Hematopoietic multipotent progenitor cell treated with erythropoietin and hydrocortisone succinate and interleukin-3 and kit ligand, for 15 days (in vitro differentiated cells): ENCODE measurements at regions not wholly inside any gene's neighbourhood (a gene's known extent, or its start where the extent isn't known, plus 50 kb on each side); places are given as distances from the start of the nearest gene placed in this dataset.

Experiments used
- DNase-seq: peaks from one replicate; pipeline ENCODE4 v3.0.0-alpha.2; 2015; ENCODE audit warnings: low spot score

GRCh38 chr1:201656311-201657032 is 117.5 kb downstream of the NAV1 start:
- DNase-seq, result no peak

GRCh38 chr1:201659572-201659971 is 120.6 kb downstream of the NAV1 start:
- no peak for DNase-seq

GRCh38 chr1:201660931-201661822 is 122.2 kb downstream of the NAV1 start:
- DNase-seq, result no peak

GRCh38 chr1:201661823-201662359 is 123.0 kb downstream of the NAV1 start:
- no peak for DNase-seq

- no peak for DNase-seq
Observed at GRCh38 chr1:201662646-201663045, 123.7 kb downstream of the NAV1 start.

- no peak for DNase-seq
Observed at GRCh38 chr1:201663491-201664113, 124.7 kb downstream of the NAV1 start.

- no peak for DNase-seq
Observed at GRCh38 chr1:201665036-201665435, 126.1 kb downstream of the NAV1 start.

- DNase-seq, result no peak
Observed at GRCh38 chr1:201666102-201666501, 127.2 kb downstream of the NAV1 start.

- no peak for DNase-seq
Observed at GRCh38 chr1:201666645-201667044, 127.7 kb downstream of the NAV1 start.

- no peak for DNase-seq
Observed at GRCh38 chr1:201667479-201667878, 128.6 kb downstream of the NAV1 start.

- no peak for DNase-seq
Observed at GRCh38 chr1:201670517-201670916, 131.6 kb downstream of the NAV1 start.

- no peak for DNase-seq
Observed at GRCh38 chr1:201672685-201673084, 133.8 kb downstream of the NAV1 start.

- DNase-seq, result no peak
Observed at GRCh38 chr1:201673093-201673492, 134.2 kb downstream of the NAV1 start.

GRCh38 chr1:201673915-201674314 is 135.0 kb downstream of the NAV1 start:
- no peak for DNase-seq

- DNase-seq, result no peak
Observed at GRCh38 chr1:201675143-201675542, 136.2 kb downstream of the NAV1 start.

- DNase-seq, result no peak
Observed at GRCh38 chr1:201676197-201676596, 137.3 kb downstream of the NAV1 start.

GRCh38 chr1:201676641-201677040 is 137.7 kb downstream of the NAV1 start:
- no peak for DNase-seq

GRCh38 chr1:201678264-201679101 is 139.6 kb downstream of the NAV1 start:
- DNase-seq, result no peak

GRCh38 chr1:201681375-201681774 is 142.4 kb downstream of the NAV1 start:
- DNase-seq, result no peak

- DNase-seq, result no peak
Observed at GRCh38 chr1:201682964-201683363, 144.0 kb downstream of the NAV1 start.

GRCh38 chr1:201683397-201683796 is 144.5 kb downstream of the NAV1 start:
- no peak for DNase-seq

GRCh38 chr1:201685485-201685884 is 143.5 kb upstream of the IPO9 start:
- no peak for DNase-seq
